ENCODE measurements at regions not wholly inside any gene's neighbourhood (a gene's known extent, or its start where the extent isn't known, plus 50 kb on each side); places are given as distances from the start of the nearest gene placed in this dataset.

DNA sequence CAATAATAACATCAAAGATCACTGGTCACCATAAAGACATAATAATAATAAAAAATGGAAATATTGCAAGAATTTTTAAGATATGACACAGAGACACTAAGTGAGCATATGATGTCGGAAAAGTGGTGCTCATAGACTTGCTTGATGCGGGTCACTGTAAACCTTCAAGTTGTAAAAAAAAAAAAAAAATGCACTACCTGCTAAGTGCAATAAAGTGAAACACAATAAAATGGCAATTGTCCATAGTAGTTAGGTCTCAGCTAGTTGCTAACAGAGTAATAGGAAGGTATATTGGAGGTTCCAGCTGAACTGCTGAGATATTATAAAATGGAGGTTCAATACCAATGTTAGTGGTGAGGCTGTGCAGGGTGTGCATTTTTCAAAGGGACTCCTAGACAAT, 146.6 kb upstream of the MRPS22 start:
- TF ChIP-seq MYBL2 (CRISPR knock-in tag; IDR thresholded peaks at IDR 0.05) = no peak
- no peak for TF ChIP-seq CTCF (IDR thresholded peaks at IDR 0.05)
- TF ChIP-seq TCF7 (CRISPR knock-in tag; IDR thresholded peaks at IDR 0.05; ENCODE audit: low read depth) = no peak
- TF ChIP-seq, protein P1, sequence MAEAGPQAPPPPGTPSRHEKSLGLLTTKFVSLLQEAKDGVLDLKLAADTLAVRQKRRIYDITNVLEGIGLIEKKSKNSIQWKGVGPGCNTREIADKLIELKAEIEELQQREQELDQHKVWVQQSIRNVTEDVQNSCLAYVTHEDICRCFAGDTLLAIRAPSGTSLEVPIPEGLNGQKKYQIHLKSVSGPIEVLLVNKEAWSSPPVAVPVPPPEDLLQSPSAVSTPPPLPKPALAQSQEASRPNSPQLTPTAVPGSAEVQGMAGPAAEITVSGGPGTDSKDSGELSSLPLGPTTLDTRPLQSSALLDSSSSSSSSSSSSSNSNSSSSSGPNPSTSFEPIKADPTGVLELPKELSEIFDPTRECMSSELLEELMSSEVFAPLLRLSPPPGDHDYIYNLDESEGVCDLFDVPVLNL (CRISPR knock-in tag; IDR thresholded peaks at IDR 0.05; ENCODE audit: borderline replicate concordance, low read depth) = no peak

Measured in WTC11 (cell line).